Neuronal stem cell (in vitro differentiated cells): ENCODE measurements at regions not wholly inside any gene's neighbourhood (a gene's known extent, or its start where the extent isn't known, plus 50 kb on each side); places are given as distances from the start of the nearest gene placed in this dataset.

Source experiments
- DNase-seq: peaks from one replicate; pipeline ENCODE4 v3.0.0-alpha.2; 2013; ENCODE audit warnings: low spot score
- H2AFZ ChIP-seq: one replicate; pipeline ENCODE4 v1.6.1; 2013; ENCODE audit warnings: mild to moderate bottlenecking, low read length, inconsistent platforms
- H2AK5ac ChIP-seq: 2 replicates; pipeline ENCODE4 v1.6.1; 2013; ENCODE audit warnings: low read depth, mild to moderate bottlenecking, inconsistent platforms, low read length, moderate library complexity, mixed read lengths
- H2BK120ac ChIP-seq: 2 replicates; pipeline ENCODE4 v1.6.1; 2013; ENCODE audit warnings: low read depth, mild to moderate bottlenecking, inconsistent platforms, low read length, moderate library complexity, mixed read lengths
- H2BK12ac ChIP-seq: one replicate; pipeline ENCODE4 v1.6.1; 2013; ENCODE audit warnings: low read length, inconsistent platforms
- H2BK15ac ChIP-seq: 2 replicates; pipeline ENCODE4 v1.6.1; 2013; ENCODE audit warnings: mild to moderate bottlenecking, low read length, inconsistent platforms, mixed read lengths
- H2BK5ac ChIP-seq: one replicate; pipeline ENCODE4 v1.6.1; 2013; ENCODE audit warnings: inconsistent platforms, mild to moderate bottlenecking, low read length, moderate library complexity
- H3K14ac ChIP-seq: one replicate; pipeline ENCODE4 v1.6.1; 2013; ENCODE audit warnings: low read length, inconsistent platforms
- H3K18ac ChIP-seq: 2 replicates; pipeline ENCODE4 v1.6.1; 2013; ENCODE audit warnings: low read length, inconsistent platforms
- H3K23ac ChIP-seq: 2 replicates; pipeline ENCODE4 v1.6.1; 2013; ENCODE audit warnings: low read depth, mild to moderate bottlenecking, mixed read lengths, low read length, inconsistent platforms; ENCODE audit not compliant: poor library complexity
- H3K27ac ChIP-seq: replicated peaks from 3 replicates; pipeline ENCODE4 v1.5.1; 2013; ENCODE audit warnings: low read length, inconsistent platforms
- H3K27me3 ChIP-seq, 3 experiments: 2 replicates each; pipeline ENCODE4 v1.6.1; 2013; ENCODE audit warnings: low read length in 3 of 3, mild to moderate bottlenecking in 2 of 3, inconsistent platforms in 1 of 3, low read depth in 1 of 3, mixed read lengths in 1 of 3, moderate library complexity in 1 of 3; ENCODE audit not compliant: control insufficient read depth in 3 of 3, insufficient read depth in 3 of 3
- H3K36me3 ChIP-seq, 2 donors: replicated peaks in 1 of 2; 2 replicates each; pipeline ENCODE4 v1.6.1; 2013; ENCODE audit warnings: low read length in 2 of 2; ENCODE audit not compliant: control insufficient read depth in 2 of 2, insufficient read depth in 2 of 2
- H3K4ac ChIP-seq: 2 replicates; pipeline ENCODE4 v1.6.1; 2013; ENCODE audit warnings: inconsistent platforms, mild to moderate bottlenecking, low read length, moderate library complexity
- H3K4me1 ChIP-seq, 2 donors: 1 replicate in 1 of 2; 2 replicates in 1 of 2; pipeline ENCODE4 v1.6.1; 2013; ENCODE audit warnings: low read length in 2 of 2, low read depth in 1 of 2; ENCODE audit not compliant: control insufficient read depth in 2 of 2, insufficient read depth in 1 of 2
- H3K4me2 ChIP-seq: one replicate; pipeline ENCODE4 v1.6.1; 2013; ENCODE audit warnings: mild to moderate bottlenecking, low read length, inconsistent platforms; ENCODE audit not compliant: insufficient read depth, poor library complexity, severe bottlenecking
- H3K4me3 ChIP-seq, 2 donors: 2 replicates each; pipeline ENCODE4 v1.5.1; 2013; ENCODE audit warnings: low read length in 2 of 2, mild to moderate bottlenecking in 2 of 2, inconsistent platforms in 1 of 2, moderate library complexity in 1 of 2
- H3K79me1 ChIP-seq: one replicate; pipeline ENCODE4 v1.6.1; 2013; ENCODE audit warnings: low read depth, mild to moderate bottlenecking, inconsistent platforms, low read length, moderate library complexity
- H3K9ac ChIP-seq: one replicate; pipeline ENCODE4 v1.6.1; 2013; ENCODE audit warnings: mild to moderate bottlenecking, low read depth, low read length, inconsistent platforms; ENCODE audit not compliant: poor library complexity
- H3K9me3 ChIP-seq, 2 donors: replicated peaks in 1 of 2; 2 replicates each; pipeline versions ENCODE3 to v1.6.1; 2013; ENCODE audit warnings: low read length in 2 of 2, mild to moderate bottlenecking in 2 of 2, inconsistent platforms in 1 of 2, low read depth in 1 of 2, mixed read lengths in 1 of 2, moderate library complexity in 1 of 2; ENCODE audit not compliant: control insufficient read depth in 2 of 2, insufficient read depth in 1 of 2
- H4K8ac ChIP-seq: one replicate; pipeline ENCODE4 v1.6.1; 2013; ENCODE audit warnings: low read depth, mild to moderate bottlenecking, inconsistent platforms, low read length, moderate library complexity
- H4K91ac ChIP-seq: one replicate; pipeline ENCODE4 v1.6.1; 2013; ENCODE audit warnings: low read length, low read depth, mild to moderate bottlenecking, inconsistent platforms; ENCODE audit not compliant: poor library complexity
- WGBS, 2 donors: extraction: QIAGEN DNeasy Blood & Tissue Kit; methylation state at CpG; one replicate each; pipeline ENCODE4 v1.1.7; 2013; ENCODE audit warnings: missing lambda C conversion rate in 2 of 2, mixed read lengths in 1 of 2; ENCODE audit not compliant: insufficient read length in 2 of 2, insufficient replicate concordance in 1 of 2; ENCODE audit errors: extremely low coverage in 2 of 2; 5-methylcytosine and 5-hydroxymethylcytosine counted together

DNA sequence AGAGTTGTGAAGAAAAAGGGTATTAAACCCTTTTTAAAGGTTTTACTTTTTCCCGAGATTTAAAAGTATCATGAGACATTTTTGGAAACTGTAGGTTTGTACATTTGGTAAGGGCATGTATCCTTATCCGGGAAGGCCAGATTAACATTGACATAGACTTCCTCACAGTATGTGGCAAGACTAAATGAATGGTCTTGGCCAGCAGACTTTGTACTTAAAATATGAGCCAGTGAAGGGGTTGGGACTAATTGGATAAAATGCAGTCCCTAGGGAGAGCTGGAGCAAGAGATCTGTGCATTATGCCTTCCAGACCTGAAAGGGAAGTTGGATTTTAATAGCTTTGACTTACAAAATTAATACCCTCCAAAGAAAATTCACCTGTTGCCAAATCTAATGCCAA lies 60.4 kb upstream of the CCN2 start:
- no peak overlapping the region for H3K4ac ChIP-seq
- no peak for DNase-seq
- no peak overlapping the region for H2BK12ac ChIP-seq
- no peak overlapping the region for H2BK15ac ChIP-seq
- no peak overlapping the region for H4K8ac ChIP-seq
- H3K36me3 ChIP-seq = no peaks in the 10 kb centered on the region
- no peak overlapping the region for H3K4me2 ChIP-seq
- no peak overlapping the region for H3K27ac ChIP-seq
- WGBS, 2 donors = no CpG with 5 or more reads among the region's 2 CpGs
- H2BK120ac ChIP-seq = no peak overlapping the region
- H3K79me1 ChIP-seq = no peaks in the 10 kb centered on the region
- no peak overlapping the region for H4K91ac ChIP-seq
- H2AFZ ChIP-seq = no peak overlapping the region
- no peak overlapping the region for H3K18ac ChIP-seq
- no peak overlapping the region for H3K9ac ChIP-seq
- no peaks in the 10 kb centered on the region for H3K27me3 ChIP-seq
- no peak overlapping the region for H2BK5ac ChIP-seq
- H3K9me3 ChIP-seq = no peaks in the 10 kb centered on the region
- H3K4me1 ChIP-seq = no peaks in the 10 kb centered on the region
- H3K23ac ChIP-seq = no peak overlapping the region
- H3K14ac ChIP-seq = no peak overlapping the region
- no peak overlapping the region for H2AK5ac ChIP-seq
- no peak overlapping the region for H3K4me3 ChIP-seq

DNA sequence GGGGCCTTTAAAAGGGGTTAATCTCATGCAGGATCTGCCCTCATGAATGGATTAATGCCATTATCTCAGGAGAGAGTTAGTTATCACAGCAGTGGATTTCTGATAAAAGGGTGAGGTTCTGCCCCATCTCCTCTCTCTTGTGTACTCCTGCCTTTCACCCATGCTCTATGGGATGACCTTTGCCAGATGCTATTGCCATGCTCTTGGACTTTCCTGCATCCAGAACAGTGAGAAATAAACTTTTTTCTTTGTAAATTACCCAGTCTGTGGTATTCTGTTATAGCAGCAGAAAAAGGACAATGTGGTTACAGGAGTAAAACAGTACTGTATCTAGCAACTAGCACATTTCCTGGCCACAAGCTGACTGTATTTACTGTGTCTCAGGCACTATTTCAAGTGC lies 58.0 kb upstream of the CCN2 start:
- Histone ChIP-seq H3K9me3 (peaks cover 3 to 8% of the 10 kb centered on the region in 2 donors), H2BK15ac (no peak overlapping the region), H2AFZ (no peak overlapping the region), H3K4me2 (no peak overlapping the region), H2BK12ac (no peak overlapping the region), H3K36me3 (no peaks in the 10 kb centered on the region), H3K18ac (no peak overlapping the region), H3K4me1 (no peaks in the 10 kb centered on the region), H3K27ac (no peak overlapping the region), H3K14ac (no peak overlapping the region), H3K4ac (no peak overlapping the region), H3K79me1 (no peaks in the 10 kb centered on the region), H4K8ac (no peak overlapping the region), H2AK5ac (no peak overlapping the region), H3K4me3 (no peak overlapping the region), H4K91ac (no peak overlapping the region), H2BK5ac (no peak overlapping the region), H2BK120ac (no peak overlapping the region), H3K23ac (no peak overlapping the region), H3K9ac (no peak overlapping the region), H3K27me3 (no peaks in the 10 kb centered on the region)
- no peak for DNase-seq

DNA sequence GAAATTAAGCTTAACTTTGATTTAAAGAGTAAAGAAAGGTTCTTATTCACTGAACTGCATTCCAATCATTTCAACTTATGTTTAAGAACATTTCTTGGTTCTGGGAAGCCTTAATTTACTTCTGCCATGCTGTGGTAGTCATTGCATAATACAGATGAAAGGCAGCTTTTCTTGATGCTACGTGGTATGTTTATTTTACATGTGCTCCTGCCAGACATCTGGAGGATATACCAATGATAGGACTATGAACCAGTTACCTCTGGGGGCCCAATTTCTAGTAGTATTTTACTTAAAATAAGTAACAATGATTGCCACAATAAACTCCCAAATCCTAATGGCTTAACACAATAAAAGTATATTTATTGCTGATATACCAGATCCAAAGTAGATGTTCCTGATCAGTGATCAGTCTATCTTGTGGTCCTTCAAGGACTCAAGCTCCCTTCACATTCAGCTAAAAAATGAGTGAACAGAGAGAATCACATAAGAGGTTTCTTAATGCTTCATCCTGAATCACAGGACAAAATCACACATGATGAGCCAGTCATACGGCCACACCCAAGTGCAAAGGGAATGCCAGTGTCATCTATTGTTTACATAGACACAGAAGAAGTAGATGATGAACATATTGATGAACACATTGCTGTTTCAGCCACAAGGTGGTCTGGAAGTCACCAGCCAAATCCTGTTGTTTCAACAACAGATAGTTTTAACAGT lies 56.5 kb upstream of the CCN2 start:
- no peak overlapping the region for H4K91ac ChIP-seq
- peaks cover 5 to 14% of the 10 kb centered on the region in 2 donors for H3K9me3 ChIP-seq
- H3K9ac ChIP-seq = no peak overlapping the region
- H3K4me2 ChIP-seq = no peak overlapping the region
- no peak overlapping the region for H2BK5ac ChIP-seq
- no peak overlapping the region for H2BK120ac ChIP-seq
- no peak overlapping the region for H3K23ac ChIP-seq
- no peak for DNase-seq
- H3K4me3 ChIP-seq = no peak overlapping the region
- no peak overlapping the region for H2BK15ac ChIP-seq
- H3K79me1 ChIP-seq = no peaks in the 10 kb centered on the region
- WGBS, 2 donors = no CpG with 5 or more reads among the region's 2 CpGs
- no peak overlapping the region for H2AFZ ChIP-seq
- no peaks in the 10 kb centered on the region for H3K36me3 ChIP-seq
- no peaks in the 10 kb centered on the region for H3K27me3 ChIP-seq
- no peak overlapping the region for H3K14ac ChIP-seq
- H4K8ac ChIP-seq = no peak overlapping the region
- H2AK5ac ChIP-seq = no peak overlapping the region
- H2BK12ac ChIP-seq = no peak overlapping the region
- no peaks in the 10 kb centered on the region for H3K4me1 ChIP-seq
- no peak overlapping the region for H3K27ac ChIP-seq
- no peak overlapping the region for H3K18ac ChIP-seq
- H3K4ac ChIP-seq = no peak overlapping the region

DNA sequence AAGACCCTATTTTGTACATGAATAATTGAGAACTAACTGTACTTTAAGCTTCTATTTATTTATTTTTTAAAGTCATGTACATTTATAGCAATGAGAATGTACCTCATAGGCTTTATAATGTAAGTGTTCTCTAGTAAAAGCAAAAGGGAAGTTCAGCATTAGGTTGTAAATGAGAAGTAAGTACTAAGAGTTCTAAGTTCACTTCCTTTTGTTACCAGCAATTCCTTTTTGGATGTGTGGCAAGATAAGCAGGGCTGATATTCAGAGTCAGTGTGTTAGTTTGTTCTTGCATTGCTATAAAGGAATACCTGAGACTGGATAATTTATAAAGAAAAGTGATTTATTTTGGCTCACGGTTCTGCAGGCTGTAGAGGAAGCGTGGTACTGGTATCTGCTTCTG lies 54.0 kb upstream of the CCN2 start:
- no peak for DNase-seq
- H3K79me1 ChIP-seq = no peaks in the 10 kb centered on the region
- H2BK120ac ChIP-seq = no peak overlapping the region
- WGBS, 2 donors = no CpG with 5 or more reads among the region's 2 CpGs
- no peak overlapping the region for H2BK15ac ChIP-seq
- no peak overlapping the region for H3K14ac ChIP-seq
- no peak overlapping the region for H3K23ac ChIP-seq
- no peaks in the 10 kb centered on the region for H3K36me3 ChIP-seq
- no peak overlapping the region for H2BK5ac ChIP-seq
- H3K4me3 ChIP-seq = no peak overlapping the region
- no peaks in the 10 kb centered on the region for H3K4me1 ChIP-seq
- H3K27me3 ChIP-seq = no peaks in the 10 kb centered on the region
- no peak overlapping the region for H3K27ac ChIP-seq
- no peak overlapping the region for H2AK5ac ChIP-seq
- H3K4ac ChIP-seq = no peak overlapping the region
- H2BK12ac ChIP-seq = no peak overlapping the region
- no peak overlapping the region for H4K91ac ChIP-seq
- H3K9me3 ChIP-seq = peaks cover 5 to 14% of the 10 kb centered on the region in 2 donors
- no peak overlapping the region for H3K4me2 ChIP-seq
- no peak overlapping the region for H3K18ac ChIP-seq
- no peak overlapping the region for H4K8ac ChIP-seq
- no peak overlapping the region for H2AFZ ChIP-seq
- no peak overlapping the region for H3K9ac ChIP-seq
